Retinal pigment epithelial cell (primary cell): ENCODE measurements at regions not wholly inside any gene's neighbourhood (a gene's known extent, or its start where the extent isn't known, plus 50 kb on each side); places are given as distances from the start of the nearest gene placed in this dataset.

Experiments used
- DNase-seq: peaks from one replicate; pipeline ENCODE4 v3.0.0-alpha.2; 2010; ENCODE audit warnings: low read depth
- H3K4me3 ChIP-seq: 2 replicates; pipeline ENCODE4 v1.5.1; 2011; ENCODE audit warnings: mild to moderate bottlenecking, low read length, control low read depth, moderate library complexity
- CTCF ChIP-seq: conservative IDR thresholded peaks from 2 replicates; pipeline ENCODE4 v1.5.1; 2011; ENCODE audit warnings: low read depth, low read length, control low read depth, inconsistent platforms

DNA sequence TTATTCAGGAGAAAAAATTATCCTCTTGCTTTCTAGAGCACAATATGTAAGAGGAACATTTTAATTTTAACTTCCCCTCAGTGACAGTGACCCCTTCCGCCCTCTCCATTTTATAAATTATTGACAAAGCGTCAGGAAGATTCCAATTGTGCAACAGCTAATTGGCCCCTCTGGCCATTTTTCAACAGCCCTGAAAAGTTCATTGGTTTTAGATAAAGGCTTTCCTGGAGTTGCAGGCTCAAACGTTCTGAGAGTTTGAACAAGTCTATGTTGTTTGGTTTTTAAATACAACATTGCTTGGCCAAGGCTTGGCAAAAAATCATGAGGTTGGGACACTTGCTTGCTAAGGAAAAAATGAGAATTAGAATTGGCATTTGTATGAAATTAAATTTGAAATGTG, 422.2 kb upstream of the ANKRD30A start:
- H3K4me3 ChIP-seq, result no peak overlapping the region
- no peak for DNase-seq
- no peak for TF ChIP-seq CTCF

DNA sequence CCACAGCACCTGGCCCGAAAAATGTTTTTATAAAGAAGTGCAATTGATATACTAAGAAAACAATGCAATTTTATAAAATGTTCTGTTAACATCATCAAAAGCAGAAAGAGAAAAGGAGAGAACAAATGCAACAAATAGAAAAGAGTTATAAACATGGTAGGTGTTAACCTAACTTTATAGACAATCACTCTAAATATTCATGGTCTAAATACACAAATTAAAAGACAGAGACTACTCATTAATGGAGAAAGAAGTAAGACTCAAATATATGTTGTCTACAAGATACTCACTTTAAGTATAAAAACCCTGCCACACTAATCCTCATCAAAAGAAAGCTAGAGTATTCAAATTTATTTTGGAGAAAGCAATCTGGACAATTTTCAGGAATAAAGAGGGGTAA, 425.3 kb upstream of the ANKRD30A start:
- TF ChIP-seq CTCF, result no peak
- no peak overlapping the region for H3K4me3 ChIP-seq
- no peak for DNase-seq

DNA sequence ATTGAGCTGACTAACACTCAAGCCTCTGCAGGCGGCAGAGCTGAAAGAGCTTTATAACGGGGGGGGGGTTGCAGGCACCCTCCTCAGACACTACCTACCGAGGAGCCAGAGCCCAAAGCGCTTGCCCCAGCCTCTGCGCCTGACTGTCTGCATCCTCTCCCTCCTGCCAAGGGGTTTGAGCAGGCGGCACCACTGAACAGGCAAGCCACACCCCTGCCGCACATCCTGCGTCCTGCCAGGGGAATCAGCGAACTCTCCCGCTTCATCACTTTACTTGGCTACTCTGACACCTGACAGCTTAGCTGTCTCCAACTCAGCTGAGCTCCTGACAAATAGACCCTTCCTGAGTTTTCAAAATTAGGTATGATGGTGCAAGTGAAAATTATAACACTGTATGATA, 432.6 kb upstream of the ANKRD30A start:
- no peak for DNase-seq
- no peak for TF ChIP-seq CTCF
- H3K4me3 ChIP-seq, result no peak overlapping the region

- DNase-seq, result no peak
- TF ChIP-seq CTCF, result no peak
- no peak overlapping the region for H3K4me3 ChIP-seq
These were observed 436.7 kb upstream of the ANKRD30A start for GRCh38 chr10:36688717-36689116.

- TF ChIP-seq CTCF, result no peak
- no peak for DNase-seq
- no peak overlapping the region for H3K4me3 ChIP-seq
These were observed 442.0 kb upstream of the ANKRD30A start for GRCh38 chr10:36683421-36683820.

- DNase-seq, result no peak
- no peak overlapping the region for H3K4me3 ChIP-seq
- no peak for TF ChIP-seq CTCF
These were observed 443.4 kb upstream of the ANKRD30A start for GRCh38 chr10:36681751-36682632.

GRCh38 chr10:36679554-36679953, 445.8 kb upstream of the ANKRD30A start:
- DNase-seq, result no peak
- no peak for TF ChIP-seq CTCF

More at GRCh38 chr10:36679554-36679953, 445.8 kb upstream of the ANKRD30A start:
- no peak overlapping the region for H3K4me3 ChIP-seq
